DMS114 treated with DMSO at 0.1 percent for 48 hours (cell line): ENCODE measurements at regions not wholly inside any gene's neighbourhood (a gene's known extent, or its start where the extent isn't known, plus 50 kb on each side); places are given as distances from the start of the nearest gene placed in this dataset.

Source experiments
- DNase-seq: peaks from one replicate; lab custom pipeline; 2025; ENCODE audit not compliant: unreplicated experiment; lab: John Stamatoyannopoulos, UW

DNA sequence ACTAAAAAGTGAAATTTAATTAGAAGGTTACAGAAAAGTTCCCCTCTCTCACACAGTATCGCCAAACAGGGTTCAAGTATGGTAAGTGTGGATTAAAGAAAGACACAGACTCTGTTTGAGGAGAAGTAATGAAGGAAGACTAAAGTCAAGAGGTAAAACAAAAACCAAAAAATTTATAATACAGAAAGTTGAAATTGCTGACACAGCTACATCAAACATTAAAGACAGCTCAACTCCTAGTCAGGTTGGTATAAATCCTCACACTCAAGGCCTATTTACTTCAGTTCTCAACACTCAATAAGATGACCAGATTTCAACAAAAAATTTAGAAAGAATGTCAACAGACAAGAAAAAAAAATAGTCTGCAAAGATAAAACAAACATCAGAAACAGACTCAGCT lies 300.5 kb upstream of the LINC00305 start:
- DNase-seq, result no peak

- no peak for DNase-seq
These were observed 295.9 kb upstream of the LINC00305 start for GRCh38 chr18:64444819-64445218.

DNA sequence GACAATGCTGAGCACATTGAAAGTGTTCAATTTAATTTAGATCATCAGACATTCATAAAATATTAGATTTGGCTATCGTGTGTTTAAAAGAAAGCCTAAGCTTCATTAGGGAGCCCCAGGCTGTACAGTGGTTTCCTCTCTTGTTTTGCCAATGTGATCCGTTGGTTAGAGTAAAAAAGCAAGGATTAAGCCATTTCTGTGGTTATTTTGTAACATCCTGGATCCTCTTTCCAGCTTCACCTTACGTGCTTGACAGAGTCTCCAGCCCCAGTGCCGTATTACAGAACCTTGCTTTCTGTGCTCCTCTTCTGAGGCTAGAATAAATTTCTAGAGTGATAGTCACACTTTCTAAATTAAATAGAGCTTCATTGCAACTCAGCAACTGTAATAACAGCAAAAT lies 289.3 kb upstream of the LINC00305 start:
- DNase-seq, result no peak

DNA sequence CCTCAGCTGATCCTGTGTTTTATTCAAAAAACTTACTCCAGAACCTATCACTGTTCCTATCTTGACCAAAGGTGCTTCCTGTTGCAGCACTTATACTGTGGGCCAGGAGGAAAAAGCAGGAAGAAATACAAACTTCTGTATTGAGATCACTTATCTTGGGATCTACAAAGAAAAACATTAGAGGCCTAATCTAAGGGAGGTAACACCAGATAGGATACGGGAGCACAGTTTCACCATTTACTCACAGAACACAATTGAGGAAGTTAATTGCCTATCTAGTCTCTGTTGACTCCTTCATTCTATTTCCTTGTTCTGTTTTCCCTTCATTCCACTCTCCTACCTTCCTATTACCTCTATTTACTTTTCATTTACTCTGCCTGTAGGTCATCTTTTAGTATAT lies 287.2 kb upstream of the LINC00305 start:
- no peak for DNase-seq

DNA sequence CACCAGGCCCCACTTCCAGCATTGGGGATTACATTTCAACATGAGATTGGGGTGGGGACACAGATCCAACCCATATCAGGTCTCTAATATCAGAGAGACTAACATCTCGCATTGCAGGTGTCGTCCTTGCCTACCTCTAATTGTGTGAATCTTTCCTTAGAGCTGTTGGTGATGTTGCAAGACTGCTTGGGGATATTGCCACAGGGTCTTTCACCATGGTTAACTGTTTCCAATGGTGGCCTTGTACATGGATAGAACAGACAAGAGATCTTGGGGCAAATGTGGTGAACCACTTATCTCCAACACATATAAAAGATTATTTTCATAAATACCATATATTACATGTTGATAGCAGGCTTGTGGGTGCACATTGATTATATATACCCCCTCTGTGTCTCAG lies 270.3 kb upstream of the LINC00305 start:
- DNase-seq, result no peak

DNA sequence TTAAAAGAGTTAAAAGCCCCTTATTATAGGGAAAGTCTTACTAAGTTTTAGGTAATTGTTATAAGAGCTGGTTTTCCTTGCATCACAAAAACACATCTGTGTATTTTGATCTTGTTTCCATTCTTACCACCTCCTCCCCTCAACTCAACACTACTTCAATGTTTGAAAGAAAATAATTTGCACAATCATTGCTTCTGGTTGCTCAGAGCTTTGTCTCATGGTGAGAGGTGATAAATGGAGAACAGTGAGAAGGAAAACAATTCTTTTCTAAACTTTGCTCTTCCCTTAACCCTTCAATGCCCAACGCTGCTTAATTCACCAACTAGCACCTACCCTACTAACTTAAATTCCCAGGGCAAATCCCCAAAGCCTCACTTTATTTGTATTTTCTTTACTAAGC lies 268.1 kb upstream of the LINC00305 start:
- no peak for DNase-seq

DNA sequence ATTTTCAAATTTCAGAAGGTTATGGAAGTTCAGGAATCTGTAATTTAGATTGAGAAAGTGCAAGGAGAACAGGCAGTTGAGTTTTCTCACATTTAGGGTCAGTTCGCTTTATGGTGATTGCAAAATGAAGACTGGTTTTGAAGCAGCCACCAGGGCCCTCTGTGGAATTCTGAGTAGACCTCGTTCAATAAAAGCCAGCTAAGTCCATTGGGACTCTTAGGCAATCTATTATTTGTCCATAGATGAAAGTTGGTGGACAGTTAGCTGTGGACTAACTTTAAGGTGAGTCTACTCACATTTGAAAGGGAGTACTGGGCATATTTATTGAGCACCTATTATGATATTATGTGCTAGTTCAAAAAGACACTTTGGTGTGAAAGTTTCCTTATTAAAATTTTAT lies 266.3 kb upstream of the LINC00305 start:
- no peak for DNase-seq

GRCh38 chr18:64410685-64411084 lies 261.8 kb upstream of the LINC00305 start:
- no peak for DNase-seq

DNA sequence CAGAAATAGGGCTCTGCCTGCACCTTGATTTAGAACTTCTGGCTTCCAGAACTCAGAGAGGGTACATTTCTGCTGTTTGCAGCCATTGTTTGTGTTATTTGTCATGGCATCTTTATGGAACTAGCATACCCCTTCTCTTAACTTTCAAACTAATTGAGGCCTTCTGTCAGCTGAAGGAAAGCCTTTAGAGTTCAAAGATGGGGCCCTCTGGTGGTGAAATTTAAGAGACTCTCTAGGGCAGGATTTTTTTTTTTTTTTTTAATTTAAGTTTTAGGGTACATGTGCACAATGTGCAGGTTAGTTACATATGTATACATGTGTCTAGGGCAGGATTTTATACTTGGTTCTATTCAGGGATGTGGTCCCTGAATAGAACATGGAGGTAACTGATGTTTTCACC lies 260.6 kb upstream of the LINC00305 start:
- DNase-seq, result no peak

DNA sequence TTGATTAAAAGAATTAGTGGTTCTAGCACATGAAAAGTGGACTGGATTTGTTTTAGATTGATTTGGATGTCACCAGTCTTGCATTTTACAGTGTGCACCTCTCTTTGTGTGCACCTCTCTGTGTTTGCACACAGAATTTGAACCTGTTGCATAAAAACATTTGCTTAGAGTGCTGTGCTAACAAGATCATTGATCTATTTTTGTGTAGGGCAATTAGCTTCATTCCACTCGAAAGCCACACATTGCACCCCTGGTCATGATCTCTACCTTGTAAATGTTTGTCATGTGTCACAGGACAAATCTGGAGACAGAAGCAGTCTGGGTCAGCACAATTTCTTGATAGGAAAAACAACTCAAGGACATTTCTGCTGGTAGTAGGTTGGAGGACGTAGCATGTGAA lies 258.7 kb upstream of the LINC00305 start:
- no peak for DNase-seq

DNA sequence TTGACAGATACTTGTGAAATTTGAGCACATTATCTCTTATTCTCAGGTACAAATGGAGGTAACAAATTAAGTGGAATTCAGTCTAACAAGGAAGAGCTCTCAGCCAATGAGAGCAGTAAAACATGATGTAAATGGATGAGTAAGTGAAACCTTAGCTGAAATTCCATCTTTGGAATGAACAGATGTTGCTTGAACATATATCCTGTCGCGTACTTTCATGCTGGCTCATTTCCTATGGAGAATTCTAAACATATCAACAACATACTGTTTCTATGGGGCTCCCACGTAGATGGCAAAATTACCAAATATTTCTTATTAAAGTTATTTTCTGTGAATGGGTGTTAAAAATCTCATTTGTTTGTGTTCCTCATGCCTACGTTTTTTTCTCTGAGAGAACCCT lies 256.3 kb upstream of the LINC00305 start:
- no peak for DNase-seq

DNA sequence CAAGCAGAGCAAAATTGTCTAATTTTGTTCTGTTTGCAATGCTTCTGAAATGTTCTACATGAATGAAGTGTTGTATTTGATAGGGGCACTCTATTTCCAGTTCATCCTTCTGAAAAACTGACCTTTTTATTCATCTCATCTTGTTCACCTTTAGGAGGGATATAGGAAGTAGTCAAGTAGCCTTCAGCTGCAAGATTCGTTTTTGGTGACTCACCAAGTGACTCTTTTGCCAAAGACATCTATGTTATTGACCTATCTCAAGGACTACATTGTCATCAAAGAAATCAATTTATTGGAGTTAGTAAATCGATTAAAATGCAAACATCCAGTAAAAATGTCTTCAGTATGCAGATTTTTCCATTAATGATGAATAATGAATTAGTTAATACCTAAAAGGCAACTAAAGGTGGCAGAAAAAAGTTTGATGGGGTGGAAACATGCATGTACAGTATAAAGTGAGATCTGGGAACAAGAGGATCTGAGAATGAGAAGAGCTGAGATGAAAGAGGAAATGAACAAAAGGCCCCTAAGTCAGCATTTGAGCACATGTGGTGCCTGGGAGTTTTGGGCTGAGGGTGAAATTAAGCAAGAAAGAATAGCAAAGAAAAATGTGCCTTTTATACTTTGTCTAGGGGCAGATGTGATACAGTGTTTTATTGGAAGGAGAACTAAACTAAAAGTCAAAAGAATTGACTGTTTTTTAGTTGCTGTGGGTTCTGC lies 255.1 kb upstream of the LINC00305 start:
- no peak for DNase-seq

GRCh38 chr18:64402636-64403035 lies 253.7 kb upstream of the LINC00305 start:
- DNase-seq, result no peak

GRCh38 chr18:64401268-64402060 lies 252.6 kb upstream of the LINC00305 start:
- no peak for DNase-seq

DNA sequence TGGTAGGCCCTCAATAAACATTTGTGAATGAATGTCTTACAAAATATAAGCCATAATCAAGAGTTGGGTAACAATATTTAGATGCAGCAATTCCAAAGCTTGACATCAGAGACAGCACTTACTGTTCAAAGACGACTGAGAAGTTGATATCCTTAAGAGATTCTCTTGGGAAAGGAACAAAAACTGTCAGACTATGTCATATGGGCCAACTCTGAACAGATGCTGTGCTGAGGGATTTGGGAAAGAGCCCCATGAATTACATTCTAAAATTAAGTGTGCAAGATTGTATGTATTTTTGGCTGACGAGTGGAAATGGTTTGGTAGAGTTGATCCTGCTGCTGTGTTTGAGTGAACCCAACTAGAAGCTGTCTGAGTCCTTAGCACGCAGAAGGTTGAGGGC lies 250.7 kb upstream of the LINC00305 start:
- no peak for DNase-seq

DNA sequence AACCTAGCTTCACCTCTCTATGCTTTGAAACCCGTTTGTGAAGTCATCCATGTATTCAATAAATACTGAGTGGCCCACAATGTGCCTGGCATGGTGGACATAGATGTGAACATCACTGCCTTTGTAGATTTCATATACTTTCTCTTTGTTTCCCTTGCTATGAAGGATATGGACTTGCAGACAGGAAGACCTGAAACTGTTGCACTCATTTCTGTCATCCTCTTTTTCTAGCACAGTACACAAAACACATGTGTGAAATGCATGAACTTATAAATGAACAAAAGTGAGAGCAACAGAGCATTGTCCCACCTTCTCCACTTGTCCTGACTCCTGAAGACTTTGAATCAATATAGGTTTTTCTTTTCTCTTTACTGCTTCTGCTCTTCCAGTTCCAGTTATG lies 249.4 kb upstream of the LINC00305 start:
- DNase-seq, result no peak

DNA sequence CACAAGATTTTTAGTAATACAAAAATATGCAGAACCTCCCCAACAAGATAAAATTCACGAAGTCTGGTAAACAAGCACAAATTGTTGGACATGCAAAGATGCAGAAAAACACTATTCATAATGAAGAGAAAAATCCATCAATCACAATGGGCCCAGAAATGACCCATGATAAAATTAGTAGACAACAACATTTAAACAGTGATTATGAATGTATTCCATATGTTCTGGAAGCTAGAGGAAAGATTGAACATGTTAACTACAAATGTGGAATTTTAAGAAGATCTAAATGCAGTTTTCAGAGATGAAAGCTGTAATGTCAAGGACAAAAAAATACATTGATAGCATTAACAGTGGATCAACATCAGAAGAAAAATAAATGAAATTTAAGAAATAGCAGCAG lies 243.3 kb upstream of the LINC00305 start:
- DNase-seq, result no peak

DNA sequence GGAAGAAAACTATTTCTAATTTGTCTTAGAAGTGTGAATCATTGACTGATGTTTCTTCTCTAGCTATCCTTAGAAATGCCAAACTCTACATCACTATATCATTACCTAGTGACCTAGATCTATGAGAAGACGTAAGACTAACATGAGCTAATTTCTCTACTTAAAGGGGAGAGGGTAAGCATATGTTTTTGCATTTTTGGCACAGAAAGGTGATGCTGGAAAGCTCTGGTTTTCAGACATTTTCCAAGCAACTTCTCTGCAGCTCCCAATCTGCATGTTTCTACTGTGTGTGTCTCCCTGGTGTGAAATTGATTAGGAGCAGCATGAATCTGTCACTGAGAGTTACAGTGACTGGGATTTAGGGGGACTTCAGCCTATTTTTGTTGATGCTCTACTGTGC lies 235.2 kb upstream of the LINC00305 start:
- DNase-seq, result no peak

GRCh38 chr18:64380117-64380516 lies 231.2 kb upstream of the LINC00305 start:
- DNase-seq, result no peak

DNA sequence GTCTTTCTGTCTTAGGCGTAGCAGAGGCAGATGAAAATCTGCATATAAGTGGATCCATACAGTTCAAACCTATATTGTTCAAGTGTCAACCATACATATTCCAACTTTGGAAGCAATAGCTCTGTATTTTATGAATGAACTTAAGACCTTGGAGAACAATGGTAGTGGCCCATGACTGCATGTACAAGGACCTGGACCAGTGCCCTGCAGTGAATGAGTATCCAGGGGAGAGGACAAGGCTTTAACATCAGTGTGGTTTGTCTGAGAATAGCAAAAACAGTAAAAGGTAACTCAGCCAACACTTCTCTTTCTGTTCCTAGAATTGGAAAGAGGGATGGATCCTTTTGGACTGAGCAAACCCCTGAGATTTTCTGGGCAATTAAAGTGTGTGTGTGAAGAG lies 230.8 kb upstream of the LINC00305 start:
- no peak for DNase-seq

GRCh38 chr18:64377446-64377845 lies 228.6 kb upstream of the LINC00305 start:
- DNase-seq, result no peak

DNA sequence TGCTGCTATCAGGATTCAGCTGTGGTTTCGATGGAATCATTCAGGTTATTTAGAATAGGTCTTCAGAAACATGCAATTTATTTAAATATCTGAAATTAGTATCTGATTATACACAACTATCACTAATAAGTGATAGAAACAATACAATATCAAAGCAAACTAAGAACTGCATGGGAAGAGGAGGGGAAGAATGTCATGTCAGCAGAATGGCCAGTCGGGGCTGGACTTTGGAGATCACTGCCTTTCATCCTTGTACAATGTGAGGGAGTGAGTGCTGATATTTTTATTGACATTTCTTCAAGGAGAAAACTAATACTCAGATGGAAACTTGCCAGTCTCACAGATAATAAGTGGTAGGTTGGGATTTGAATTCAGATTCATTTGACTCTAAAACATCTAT lies 224.0 kb upstream of the LINC00305 start:
- DNase-seq, result no peak
